ENCODE measurements at regions not wholly inside any gene's neighbourhood (a gene's known extent, or its start where the extent isn't known, plus 50 kb on each side); places are given as distances from the start of the nearest gene placed in this dataset.

- TF ChIP-seq, protein P1, sequence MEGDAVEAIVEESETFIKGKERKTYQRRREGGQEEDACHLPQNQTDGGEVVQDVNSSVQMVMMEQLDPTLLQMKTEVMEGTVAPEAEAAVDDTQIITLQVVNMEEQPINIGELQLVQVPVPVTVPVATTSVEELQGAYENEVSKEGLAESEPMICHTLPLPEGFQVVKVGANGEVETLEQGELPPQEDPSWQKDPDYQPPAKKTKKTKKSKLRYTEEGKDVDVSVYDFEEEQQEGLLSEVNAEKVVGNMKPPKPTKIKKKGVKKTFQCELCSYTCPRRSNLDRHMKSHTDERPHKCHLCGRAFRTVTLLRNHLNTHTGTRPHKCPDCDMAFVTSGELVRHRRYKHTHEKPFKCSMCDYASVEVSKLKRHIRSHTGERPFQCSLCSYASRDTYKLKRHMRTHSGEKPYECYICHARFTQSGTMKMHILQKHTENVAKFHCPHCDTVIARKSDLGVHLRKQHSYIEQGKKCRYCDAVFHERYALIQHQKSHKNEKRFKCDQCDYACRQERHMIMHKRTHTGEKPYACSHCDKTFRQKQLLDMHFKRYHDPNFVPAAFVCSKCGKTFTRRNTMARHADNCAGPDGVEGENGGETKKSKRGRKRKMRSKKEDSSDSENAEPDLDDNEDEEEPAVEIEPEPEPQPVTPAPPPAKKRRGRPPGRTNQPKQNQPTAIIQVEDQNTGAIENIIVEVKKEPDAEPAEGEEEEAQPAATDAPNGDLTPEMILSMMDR (IDR thresholded peaks at IDR 0.05; ENCODE audit: insufficient read depth, low read length), result no peak
- TF ChIP-seq REST (IDR thresholded peaks at IDR 0.05; ENCODE audit: insufficient replicate concordance, low read depth), result no peak
Observed at GRCh38 chr10:80814147-80814652, 276.5 kb downstream of the SH2D4B start.

Data from HL-60 (cell line).